Retinal pigment epithelial cell (primary cell): ENCODE measurements at regions not wholly inside any gene's neighbourhood (a gene's known extent, or its start where the extent isn't known, plus 50 kb on each side); places are given as distances from the start of the nearest gene placed in this dataset.

Experiments used
- DNase-seq: peaks from one replicate; pipeline ENCODE4 v3.0.0-alpha.2; 2010; ENCODE audit warnings: low read depth
- H3K4me3 ChIP-seq: 2 replicates; pipeline ENCODE4 v1.5.1; 2011; ENCODE audit warnings: mild to moderate bottlenecking, low read length, control low read depth, moderate library complexity
- CTCF ChIP-seq: conservative IDR thresholded peaks from 2 replicates; pipeline ENCODE4 v1.5.1; 2011; ENCODE audit warnings: low read depth, low read length, control low read depth, inconsistent platforms

DNA sequence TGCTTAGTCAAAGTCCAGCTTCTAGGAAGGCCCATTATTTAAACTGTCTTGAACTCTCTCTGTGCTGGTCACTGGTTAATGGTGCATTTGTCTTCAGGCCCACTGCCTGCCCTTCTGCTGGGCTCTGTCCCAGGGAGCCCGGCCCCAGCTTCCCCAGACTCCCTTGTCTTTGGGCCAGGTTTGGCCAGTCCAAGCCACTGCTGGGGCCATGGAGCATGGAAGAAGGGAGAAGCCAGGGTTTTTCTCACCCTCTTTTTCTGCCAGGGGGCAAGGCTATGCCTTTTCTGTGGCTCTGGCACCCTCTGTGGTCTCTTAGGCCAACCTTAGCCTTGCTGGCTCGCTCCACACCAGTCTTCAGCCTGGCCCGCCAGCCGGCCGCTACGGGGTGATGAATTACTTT is 390.0 kb upstream of the SULF2 start:
- TF ChIP-seq CTCF, result no peak
- DNase-seq, result no peak
- no peak overlapping the region for H3K4me3 ChIP-seq

DNA sequence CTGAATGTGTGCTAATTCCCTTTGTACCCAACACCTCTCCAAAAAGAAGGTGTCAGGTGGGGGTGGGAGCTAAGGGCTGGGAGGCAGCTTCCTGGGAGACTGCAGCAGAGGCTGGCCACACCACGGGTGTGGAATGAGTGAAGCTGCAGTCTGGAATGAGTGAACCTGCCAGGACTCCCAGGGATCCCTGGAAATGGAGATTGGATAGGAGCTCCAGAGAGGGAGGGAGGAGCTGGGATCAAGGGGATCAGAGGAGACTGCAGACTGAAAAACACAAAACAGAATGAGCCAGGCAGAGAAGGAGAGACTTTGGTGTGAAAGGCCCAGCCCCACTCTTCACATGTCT is 387.0 kb upstream of the SULF2 start:
- no peak for TF ChIP-seq CTCF
- no peak for DNase-seq
- no peak overlapping the region for H3K4me3 ChIP-seq

GRCh38 chr20:48171626-48172356 is 386.5 kb upstream of the SULF2 start:
- TF ChIP-seq CTCF, result no peak
- DNase-seq, result no peak
- H3K4me3 ChIP-seq, result no peak overlapping the region

DNA sequence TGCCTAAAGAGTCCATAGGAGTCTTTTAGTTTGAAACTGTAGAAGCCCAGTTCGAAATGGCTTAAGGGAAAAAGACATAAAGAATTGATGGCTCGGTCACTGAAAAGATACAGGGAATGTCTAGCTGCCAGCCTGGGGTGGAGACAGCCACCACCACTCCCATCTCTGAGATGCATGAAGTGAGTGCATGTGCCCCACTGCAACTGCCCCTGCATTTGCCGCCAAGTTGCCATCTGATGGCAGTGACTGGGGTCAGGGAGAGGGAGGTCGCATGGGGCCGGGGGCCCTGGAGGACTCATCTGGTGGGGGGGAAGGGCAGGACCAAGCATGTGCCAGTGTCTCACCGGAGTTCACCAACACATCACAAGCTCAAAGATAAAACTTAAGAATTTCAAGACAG is 385.8 kb upstream of the SULF2 start:
- H3K4me3 ChIP-seq, result no peak overlapping the region
- DNase-seq, result no peak
- no peak for TF ChIP-seq CTCF

DNA sequence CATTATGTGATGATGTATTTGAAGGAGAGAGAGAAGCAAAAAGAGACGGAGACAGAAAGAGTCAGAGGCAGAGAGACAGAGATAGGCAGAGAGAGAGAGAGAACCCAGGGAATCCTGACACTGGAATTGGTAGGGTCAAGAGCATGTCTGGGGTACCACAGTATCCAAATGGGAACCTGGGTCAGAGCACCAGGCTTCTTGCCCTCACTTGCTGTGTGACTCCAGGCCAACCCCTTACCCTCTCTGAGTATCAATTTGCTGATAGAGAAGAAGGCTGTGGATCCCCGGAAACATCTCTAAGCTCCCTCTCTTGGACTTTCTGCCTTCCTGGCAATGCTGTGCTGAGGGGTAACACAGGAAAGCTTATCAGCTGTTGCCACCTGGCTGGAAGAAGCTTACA is 385.3 kb upstream of the SULF2 start:
- DNase-seq, result no peak

GRCh38 chr20:48169650-48170225 is 384.5 kb upstream of the SULF2 start:
- H3K4me3 ChIP-seq, result no peak overlapping the region
- DNase-seq, result no peak
- no peak for TF ChIP-seq CTCF

More for the DNA sequence above, 385.3 kb upstream of the SULF2 start:
- H3K4me3 ChIP-seq, result no peak overlapping the region
- TF ChIP-seq CTCF, result no peak
